ENCODE measurements at regions not wholly inside any gene's neighbourhood (a gene's known extent, or its start where the extent isn't known, plus 50 kb on each side); places are given as distances from the start of the nearest gene placed in this dataset.
"Not testable (repeated sequence)": the region's sequence is repeated elsewhere in the genome, so short reads cannot be mapped to it uniquely, and the experiment has no call there.

DNA sequence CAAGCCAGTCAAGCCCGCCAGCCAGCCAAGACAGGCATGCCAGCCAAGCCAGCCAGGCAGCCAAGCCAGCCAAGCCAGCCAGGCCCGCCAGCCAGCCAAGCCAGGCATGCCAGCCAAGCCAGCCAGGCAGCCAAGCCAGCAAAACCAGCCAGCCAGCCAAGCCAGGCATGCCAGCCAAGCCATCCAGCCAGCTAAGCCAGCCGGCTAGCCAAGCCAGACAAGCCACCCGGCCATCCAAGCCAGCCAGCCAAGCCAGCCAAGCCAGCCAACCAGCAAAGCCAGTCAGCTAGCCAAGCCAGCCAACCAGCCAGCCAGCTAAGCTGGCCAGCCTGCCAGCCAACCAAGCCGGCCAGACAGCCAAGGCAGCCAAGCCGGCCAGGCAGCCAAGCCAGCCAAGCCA is 330.7 kb upstream of the PLGLB2 start:
- H3K9me3 Mint-ChIP-seq; H3K36me3 Mint-ChIP-seq; H3K27me3 ChIP-seq (ENCODE audit: insufficient read depth, low read length, poor library complexity, severe bottlenecking); H3K36me3 ChIP-seq (ENCODE audit: insufficient read depth, low read length); DNase-seq; POLR2A ChIA-PET; H3K4me3 Mint-ChIP-seq; H3K4me1 Mint-ChIP-seq; H3K9me3 ChIP-seq (ENCODE audit: low read length); H3K4me1 ChIP-seq (ENCODE audit: insufficient read depth, low read length); H3K27me3 Mint-ChIP-seq; H3K27ac ChIP-seq (ENCODE audit: low read depth, low read length); H3K4me3 ChIP-seq (ENCODE audit: low read length); H3K27ac Mint-ChIP-seq; CTCF ChIA-PET: not testable (repeated sequence)

DNA sequence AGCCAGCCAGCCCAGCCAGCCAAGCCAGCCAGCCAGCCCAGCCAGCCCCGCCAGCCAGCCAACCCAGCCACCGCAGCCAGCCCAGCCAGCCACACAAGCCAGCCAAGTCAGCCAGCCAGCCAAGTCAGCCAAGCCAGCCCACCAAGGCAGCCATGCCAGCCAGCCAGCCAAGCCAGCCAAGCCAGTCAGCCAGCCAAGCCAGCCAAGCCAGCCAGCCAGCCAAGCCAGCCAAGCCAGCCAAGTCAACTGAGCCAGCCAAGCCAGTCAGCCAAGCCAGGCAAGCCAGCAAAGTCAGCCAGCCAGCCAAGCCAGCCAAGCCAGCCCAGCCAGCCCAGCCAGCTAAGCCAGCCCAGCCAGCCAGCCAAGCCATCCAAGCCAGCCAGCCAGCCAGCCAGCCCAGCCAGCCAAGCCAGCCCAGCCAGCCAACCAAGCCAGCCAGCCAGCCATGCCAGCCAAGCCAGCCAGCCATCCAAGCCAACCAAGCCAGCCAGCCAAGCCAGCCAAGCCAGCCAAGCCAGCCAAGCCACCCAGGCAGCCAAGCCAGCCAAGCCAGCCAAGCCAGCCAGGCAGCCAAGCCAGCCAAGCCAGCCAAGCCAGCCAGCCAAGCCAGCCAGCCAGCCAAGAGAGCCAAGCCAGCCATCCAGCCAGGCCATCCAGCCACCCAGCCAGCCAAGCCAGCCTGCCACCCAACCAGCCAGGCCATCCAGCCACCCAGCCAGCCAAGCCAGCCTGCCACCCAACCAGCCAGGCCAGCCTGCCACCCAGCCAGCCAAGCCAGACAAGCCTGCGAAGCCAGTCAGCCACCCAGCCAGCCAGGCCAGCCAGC is 329.9 kb upstream of the PLGLB2 start:
- H3K4me3 Mint-ChIP-seq; H3K9me3 ChIP-seq (ENCODE audit: low read length); H3K36me3 Mint-ChIP-seq; H3K4me1 Mint-ChIP-seq; H3K27me3 ChIP-seq (ENCODE audit: insufficient read depth, low read length, poor library complexity, severe bottlenecking); H3K36me3 ChIP-seq (ENCODE audit: insufficient read depth, low read length); H3K27ac ChIP-seq (ENCODE audit: low read depth, low read length); CTCF ChIA-PET; H3K4me3 ChIP-seq (ENCODE audit: low read length); H3K27ac Mint-ChIP-seq; POLR2A ChIA-PET; H3K27me3 Mint-ChIP-seq; DNase-seq; H3K4me1 ChIP-seq (ENCODE audit: insufficient read depth, low read length); H3K9me3 Mint-ChIP-seq: not testable (repeated sequence)

DNA sequence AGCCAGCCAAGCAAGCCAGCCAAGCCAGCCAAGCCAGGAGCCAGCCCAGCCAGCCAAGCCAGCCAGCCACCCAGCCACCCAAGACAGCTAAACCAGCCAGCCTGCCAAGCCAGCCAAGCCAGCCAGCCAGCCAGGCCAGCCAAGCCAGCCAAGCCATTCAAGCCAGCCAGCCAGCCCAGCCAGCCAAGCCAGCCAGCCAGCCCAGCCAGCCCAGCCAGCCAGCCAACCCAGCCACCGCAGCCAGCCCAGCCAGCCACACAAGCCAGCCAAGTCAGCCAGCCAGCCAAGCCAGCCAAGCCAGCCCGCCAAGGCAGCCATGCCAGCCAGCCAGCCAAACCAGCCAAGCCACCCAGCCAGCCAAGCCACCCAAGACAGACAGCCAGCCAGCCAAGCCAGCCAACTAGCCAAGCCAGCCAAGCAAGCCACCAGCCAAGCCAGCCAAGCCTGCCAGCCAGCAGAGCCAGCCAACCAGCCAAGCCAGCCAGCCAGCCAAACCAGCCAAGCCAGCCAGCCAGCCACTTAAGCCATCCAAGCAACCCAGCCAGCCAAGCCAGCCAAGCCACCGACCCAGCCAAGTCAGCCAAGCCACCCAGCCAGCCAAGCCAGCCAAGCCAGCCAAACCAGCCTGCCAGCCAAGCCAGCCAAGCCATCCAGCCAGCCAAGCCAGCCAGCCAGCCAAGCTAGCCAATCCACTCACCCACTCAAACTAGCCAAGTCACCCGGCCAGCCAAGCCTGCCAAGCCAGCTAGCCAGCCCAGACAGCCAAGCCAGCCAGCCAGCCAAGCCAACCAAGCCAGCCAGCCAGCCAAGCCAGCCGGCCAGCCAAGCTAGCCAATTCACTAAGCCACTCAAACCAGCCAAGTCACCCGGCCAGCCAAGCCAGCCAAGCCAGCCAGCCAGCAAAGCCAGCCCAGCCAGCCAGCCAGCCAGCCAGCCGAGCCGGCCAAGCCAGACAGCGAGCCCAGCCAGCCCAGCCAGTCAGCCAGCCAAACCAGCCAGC is 328.8 kb upstream of the PLGLB2 start:
- H3K27ac Mint-ChIP-seq; POLR2A ChIA-PET; DNase-seq; H3K27me3 ChIP-seq (ENCODE audit: insufficient read depth, low read length, poor library complexity, severe bottlenecking); H3K4me1 Mint-ChIP-seq; CTCF ChIA-PET; H3K9me3 Mint-ChIP-seq; H3K4me3 ChIP-seq (ENCODE audit: low read length); H3K36me3 Mint-ChIP-seq; H3K4me1 ChIP-seq (ENCODE audit: insufficient read depth, low read length); H3K4me3 Mint-ChIP-seq; H3K27ac ChIP-seq (ENCODE audit: low read depth, low read length); H3K9me3 ChIP-seq (ENCODE audit: low read length); H3K36me3 ChIP-seq (ENCODE audit: insufficient read depth, low read length); H3K27me3 Mint-ChIP-seq: not testable (repeated sequence)

DNA sequence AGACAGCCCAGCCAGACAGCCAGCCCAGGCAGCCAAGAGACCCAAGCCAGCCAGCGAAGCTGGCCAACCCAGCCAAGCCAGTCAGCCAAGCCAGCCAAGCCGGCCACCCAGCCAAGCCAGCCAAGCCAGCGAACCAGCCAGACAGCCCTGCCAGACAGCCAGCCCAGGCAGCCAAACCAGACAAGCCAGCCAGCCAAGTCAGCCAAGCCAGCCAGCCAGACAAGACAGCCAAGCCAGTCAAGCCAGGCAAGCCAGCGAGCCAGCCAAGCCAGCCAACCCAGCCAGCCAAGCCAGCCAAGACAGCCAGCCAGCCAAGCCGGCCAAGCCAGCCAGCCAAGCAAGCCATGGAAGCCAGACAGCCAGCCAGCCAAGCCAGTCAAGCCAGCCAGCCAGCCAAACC is 327.9 kb upstream of the PLGLB2 start:
- H3K27me3 Mint-ChIP-seq; H3K4me3 Mint-ChIP-seq; POLR2A ChIA-PET; DNase-seq; H3K36me3 ChIP-seq (ENCODE audit: insufficient read depth, low read length); H3K27me3 ChIP-seq (ENCODE audit: insufficient read depth, low read length, poor library complexity, severe bottlenecking); H3K4me1 ChIP-seq (ENCODE audit: insufficient read depth, low read length); H3K27ac Mint-ChIP-seq; H3K4me3 ChIP-seq (ENCODE audit: low read length); CTCF ChIA-PET; H3K9me3 Mint-ChIP-seq; H3K36me3 Mint-ChIP-seq; H3K4me1 Mint-ChIP-seq; H3K9me3 ChIP-seq (ENCODE audit: low read length); H3K27ac ChIP-seq (ENCODE audit: low read depth, low read length): not testable (repeated sequence)

- H3K9me3 Mint-ChIP-seq; H3K4me3 ChIP-seq (ENCODE audit: low read length); H3K4me1 ChIP-seq (ENCODE audit: insufficient read depth, low read length); DNase-seq; H3K27ac Mint-ChIP-seq; POLR2A ChIA-PET; CTCF ChIA-PET; H3K36me3 ChIP-seq (ENCODE audit: insufficient read depth, low read length); H3K9me3 ChIP-seq (ENCODE audit: low read length); H3K27me3 Mint-ChIP-seq; H3K27ac ChIP-seq (ENCODE audit: low read depth, low read length); H3K36me3 Mint-ChIP-seq; H3K27me3 ChIP-seq (ENCODE audit: insufficient read depth, low read length, poor library complexity, severe bottlenecking); H3K4me1 Mint-ChIP-seq; H3K4me3 Mint-ChIP-seq: not testable (repeated sequence)
These were observed 326.9 kb upstream of the PLGLB2 start for GRCh38 chr2:87420954-87421353.

- H3K9me3 ChIP-seq (ENCODE audit: low read length); H3K36me3 Mint-ChIP-seq; CTCF ChIA-PET; H3K9me3 Mint-ChIP-seq; H3K27me3 ChIP-seq (ENCODE audit: insufficient read depth, low read length, poor library complexity, severe bottlenecking); POLR2A ChIA-PET; H3K36me3 ChIP-seq (ENCODE audit: insufficient read depth, low read length); DNase-seq; H3K27ac ChIP-seq (ENCODE audit: low read depth, low read length); H3K4me1 Mint-ChIP-seq; H3K27ac Mint-ChIP-seq; H3K4me1 ChIP-seq (ENCODE audit: insufficient read depth, low read length); H3K4me3 ChIP-seq (ENCODE audit: low read length); H3K27me3 Mint-ChIP-seq; H3K4me3 Mint-ChIP-seq: not testable (repeated sequence)
These were observed 323.8 kb upstream of the PLGLB2 start for GRCh38 chr2:87423796-87424762.

GRCh38 chr2:87424763-87425154 is 323.1 kb upstream of the PLGLB2 start:
- CTCF ChIA-PET; H3K27me3 ChIP-seq (ENCODE audit: insufficient read depth, low read length, poor library complexity, severe bottlenecking); H3K36me3 ChIP-seq (ENCODE audit: insufficient read depth, low read length); DNase-seq; POLR2A ChIA-PET; H3K27ac Mint-ChIP-seq; H3K9me3 ChIP-seq (ENCODE audit: low read length); H3K27me3 Mint-ChIP-seq; H3K4me1 ChIP-seq (ENCODE audit: insufficient read depth, low read length); H3K4me3 ChIP-seq (ENCODE audit: low read length); H3K36me3 Mint-ChIP-seq; H3K9me3 Mint-ChIP-seq; H3K4me1 Mint-ChIP-seq; H3K27ac ChIP-seq (ENCODE audit: low read depth, low read length); H3K4me3 Mint-ChIP-seq: not testable (repeated sequence)

GRCh38 chr2:87425191-87425590 is 322.7 kb upstream of the PLGLB2 start:
- POLR2A ChIA-PET; H3K36me3 Mint-ChIP-seq; H3K4me1 Mint-ChIP-seq; H3K9me3 ChIP-seq (ENCODE audit: low read length); H3K27me3 Mint-ChIP-seq; H3K36me3 ChIP-seq (ENCODE audit: insufficient read depth, low read length); H3K4me1 ChIP-seq (ENCODE audit: insufficient read depth, low read length); H3K4me3 Mint-ChIP-seq; H3K4me3 ChIP-seq (ENCODE audit: low read length); CTCF ChIA-PET; H3K27me3 ChIP-seq (ENCODE audit: insufficient read depth, low read length, poor library complexity, severe bottlenecking); H3K27ac ChIP-seq (ENCODE audit: low read depth, low read length); DNase-seq; H3K9me3 Mint-ChIP-seq; H3K27ac Mint-ChIP-seq: not testable (repeated sequence)
